LNCaP clone FGC (cell line): ENCODE measurements at regions not wholly inside any gene's neighbourhood (a gene's known extent, or its start where the extent isn't known, plus 50 kb on each side); places are given as distances from the start of the nearest gene placed in this dataset.

Source experiments
- DNase-seq: peaks from one replicate; pipeline ENCODE4 v3.0.0-alpha.2; 2011; ENCODE audit warnings: low read depth
- H3K4me3 ChIP-seq: 2 replicates; pipeline ENCODE4 v1.5.1; 2011; ENCODE audit warnings: mild to moderate bottlenecking, low read depth, low read length, control low read depth
- CTCF ChIP-seq: IDR thresholded peaks from 2 replicates; pipeline ENCODE4 v1.5.1; 2012; ENCODE audit warnings: mild to moderate bottlenecking; ENCODE audit not compliant: control insufficient read depth, insufficient read depth; ENCODE audit errors: extremely low read depth

GRCh38 chr13:73284081-73284874 is 225.5 kb downstream of the KLF5 start:
- no peak for DNase-seq

DNA sequence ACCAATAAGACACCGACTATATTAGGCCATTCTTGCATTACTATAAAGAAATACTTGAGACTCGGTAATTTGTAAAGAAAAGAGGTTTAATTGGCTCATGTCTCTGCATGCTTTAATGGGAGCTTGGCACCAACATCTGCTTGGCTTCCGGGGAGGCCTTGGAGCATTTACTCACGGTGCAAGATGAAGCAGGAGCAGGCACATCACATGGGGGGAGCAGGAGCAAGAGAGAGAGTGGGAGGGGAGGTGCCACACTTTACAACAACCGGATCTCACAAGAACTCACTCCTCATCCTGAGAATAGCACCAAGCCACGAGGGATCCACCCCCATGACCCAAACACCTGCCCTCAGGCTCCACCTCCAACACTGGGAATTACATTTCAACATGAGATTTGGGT is 224.8 kb downstream of the KLF5 start:
- DNase-seq, result no peak
- H3K4me3 ChIP-seq, result no peak overlapping the region
- no peak for TF ChIP-seq CTCF

More at GRCh38 chr13:73284081-73284874, 225.5 kb downstream of the KLF5 start:
- TF ChIP-seq CTCF, result no peak
- no peak overlapping the region for H3K4me3 ChIP-seq

DNA sequence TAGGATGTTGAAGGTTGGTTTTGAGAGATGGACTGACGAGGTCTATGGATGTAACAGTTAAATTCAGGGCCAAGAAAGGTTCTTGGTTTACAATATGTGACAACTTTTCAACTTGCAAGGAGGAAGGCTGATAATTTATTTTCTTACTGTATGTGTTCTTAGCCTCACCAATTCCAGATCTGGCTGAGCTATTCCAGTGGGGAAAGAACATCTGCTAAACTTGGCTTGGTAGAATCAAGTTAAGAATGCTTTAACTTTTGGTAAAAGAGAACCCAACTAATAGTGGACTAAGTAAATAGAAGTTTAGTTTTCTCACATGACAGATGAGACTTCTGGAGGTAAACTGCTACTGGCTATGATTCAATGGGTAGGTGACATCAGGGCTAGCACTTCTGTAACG is 222.9 kb downstream of the KLF5 start:
- TF ChIP-seq CTCF, result no peak
- H3K4me3 ChIP-seq, result no peak overlapping the region
- DNase-seq, result no peak

DNA sequence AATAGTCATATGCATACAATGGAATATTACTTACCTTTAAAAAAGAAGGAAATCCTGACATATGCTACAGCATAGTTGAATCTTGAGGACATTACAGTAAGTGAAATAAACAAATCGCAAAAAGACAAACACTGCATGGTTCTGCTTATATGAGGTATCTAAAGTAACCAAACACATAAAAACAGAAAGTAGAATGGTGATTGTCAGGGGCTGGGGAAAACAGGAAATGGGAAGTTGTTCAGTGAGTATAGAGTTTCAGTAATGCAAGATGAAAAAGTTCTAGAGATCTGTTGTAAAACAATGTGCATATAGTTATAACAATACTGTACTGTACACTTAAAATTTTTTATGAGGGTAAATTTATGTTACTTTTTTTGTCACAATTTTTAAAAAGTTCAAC is 219.4 kb downstream of the KLF5 start:
- no peak for DNase-seq

GRCh38 chr13:73275163-73275562 is 216.4 kb downstream of the KLF5 start:
- no peak overlapping the region for H3K4me3 ChIP-seq
- DNase-seq, result no peak
- no peak for TF ChIP-seq CTCF

More for the DNA sequence above, 219.4 kb downstream of the KLF5 start:
- no peak for TF ChIP-seq CTCF
- no peak overlapping the region for H3K4me3 ChIP-seq

DNA sequence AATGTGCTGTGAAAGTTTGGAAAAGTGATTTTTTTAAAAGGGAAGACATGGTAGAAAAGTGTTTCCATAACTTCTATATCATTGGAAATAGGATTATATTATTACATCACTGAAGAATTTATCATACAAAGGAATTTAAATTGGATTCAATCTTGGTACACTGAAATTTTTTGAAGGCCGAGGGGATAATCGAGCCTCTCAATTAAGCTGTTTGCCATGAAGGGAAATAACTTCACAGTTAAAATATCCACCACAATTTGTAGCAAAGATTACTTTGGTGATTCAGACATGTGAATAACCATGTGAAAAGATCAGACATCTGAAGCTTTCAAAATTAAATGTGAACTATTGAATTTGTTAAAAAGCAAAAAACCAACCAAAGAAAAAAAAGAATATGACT is 215.3 kb downstream of the KLF5 start:
- no peak for TF ChIP-seq CTCF
- H3K4me3 ChIP-seq, result no peak overlapping the region
- no peak for DNase-seq

DNA sequence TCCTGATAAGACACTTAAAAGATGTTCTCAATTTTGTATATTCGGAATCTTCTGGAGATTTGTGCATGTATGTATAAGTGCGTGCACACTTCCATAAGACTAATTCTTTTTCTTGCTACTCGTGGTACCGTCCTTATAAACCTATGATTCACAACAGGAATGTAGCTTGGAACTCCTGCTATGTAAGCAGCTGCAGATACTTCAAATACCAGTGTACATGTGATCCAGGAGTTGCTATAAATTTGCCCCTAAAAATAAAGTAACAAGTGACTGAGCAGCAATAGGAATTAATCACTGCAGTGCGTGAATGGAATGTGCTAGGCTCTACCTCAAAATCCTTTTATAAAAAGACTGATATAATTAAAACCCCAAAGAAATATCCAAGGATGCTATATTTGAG is 214.9 kb downstream of the KLF5 start:
- H3K4me3 ChIP-seq, result no peak overlapping the region
- no peak for DNase-seq
- TF ChIP-seq CTCF, result no peak
